AG10803 (cell line): ENCODE measurements at regions not wholly inside any gene's neighbourhood (a gene's known extent, or its start where the extent isn't known, plus 50 kb on each side); places are given as distances from the start of the nearest gene placed in this dataset.

ENCODE experiments used
- DNase-seq: peaks from one replicate; pipeline ENCODE4 v3.0.0; 2010; ENCODE audit warnings: low read depth
- H3K4me3 ChIP-seq: 2 replicates; pipeline ENCODE4 v1.5.1; 2011; ENCODE audit warnings: mild to moderate bottlenecking, low read length, control low read depth
- CTCF ChIP-seq: conservative IDR thresholded peaks from 2 replicates; pipeline ENCODE4 v1.5.1; 2011; ENCODE audit warnings: mild to moderate bottlenecking, low read length, control low read depth, inconsistent platforms

DNA sequence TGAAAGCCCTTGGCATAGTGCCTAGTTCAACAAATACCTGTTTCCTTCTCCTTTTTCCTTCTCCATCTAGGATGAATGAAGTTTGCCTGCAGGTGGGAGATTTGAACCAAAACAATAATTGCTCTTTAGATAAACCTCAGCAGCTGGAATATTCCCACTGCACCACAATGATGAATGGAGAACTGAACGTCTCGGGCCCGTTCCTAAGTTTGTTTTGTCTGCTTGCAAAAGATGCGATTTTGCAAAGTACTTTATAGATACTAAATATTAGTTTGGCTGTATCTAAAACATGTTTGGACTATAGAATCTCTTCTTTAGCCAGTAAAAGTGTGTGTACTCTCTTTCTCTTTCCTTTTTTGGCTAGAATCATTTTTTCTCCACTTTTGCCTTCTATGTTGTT lies 75.8 kb upstream of the BMPER start:
- no peak for DNase-seq
- no peak for TF ChIP-seq CTCF
- H3K4me3 ChIP-seq: no peak overlapping the region

DNA sequence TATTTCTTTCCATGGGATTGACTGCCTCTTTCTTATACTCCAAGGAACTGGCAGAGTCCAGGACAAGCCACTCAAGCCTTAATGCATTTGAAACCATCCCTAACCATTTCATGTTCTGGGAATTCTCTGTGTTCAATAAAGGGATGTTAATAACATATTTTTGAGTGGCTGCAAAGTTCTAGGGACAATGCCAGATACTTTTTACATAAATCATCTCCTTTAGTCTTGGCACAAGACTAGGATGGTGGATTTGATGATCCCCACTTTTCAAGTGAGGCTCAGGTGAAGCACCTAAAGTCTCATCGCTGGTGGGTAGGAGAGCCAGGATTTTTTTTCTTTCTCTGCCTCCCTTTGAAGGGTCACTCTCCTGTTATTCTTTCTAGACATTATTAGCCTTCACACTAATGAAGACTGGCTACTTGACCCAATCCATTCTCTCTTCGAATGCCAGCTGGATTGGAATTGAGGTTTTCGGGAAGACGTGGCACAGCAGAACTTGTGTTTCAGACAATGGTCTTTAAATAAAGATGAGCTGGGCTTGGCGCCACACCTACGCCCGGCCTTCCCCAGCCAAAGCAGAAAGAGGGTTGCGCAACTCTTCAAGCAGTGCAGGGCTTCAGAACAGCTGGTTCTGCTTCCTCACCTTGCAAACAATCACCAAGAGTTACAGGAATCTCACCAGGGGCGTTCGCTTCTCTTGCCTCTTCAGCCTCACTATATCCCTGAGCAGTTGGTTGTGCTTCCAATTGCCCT lies 73.8 kb upstream of the BMPER start:
- TF ChIP-seq CTCF: no peak
- peak; percentile 72 for DNase-seq
- H3K4me3 ChIP-seq: no peak overlapping the region

DNA sequence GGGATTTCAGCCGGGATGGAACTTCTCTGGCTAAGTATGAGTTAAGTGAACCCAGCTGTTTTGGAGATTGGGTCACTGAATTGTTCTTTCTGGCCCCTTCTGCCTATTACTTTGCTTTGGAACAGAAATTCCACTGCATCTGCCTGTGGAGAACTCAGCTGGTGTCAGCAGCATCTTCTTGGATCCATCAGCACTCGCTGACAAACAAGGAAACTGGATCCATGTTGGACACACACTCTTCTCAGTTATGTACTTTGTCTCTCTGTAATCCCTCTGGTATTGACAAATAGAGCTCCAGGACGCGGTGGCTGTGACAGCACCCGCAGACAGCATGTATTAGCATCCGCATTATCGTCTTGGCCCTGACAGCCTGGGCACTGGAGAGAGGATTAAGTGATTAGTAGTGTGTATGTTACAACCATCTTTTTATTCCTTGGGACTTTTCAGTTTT lies 73.0 kb upstream of the BMPER start:
- no peak for TF ChIP-seq CTCF
- H3K4me3 ChIP-seq: no peak overlapping the region
- peak; percentile 58 for DNase-seq

GRCh38 chr7:33836797-33837355 lies 68.5 kb upstream of the BMPER start:
- no peak overlapping the region for H3K4me3 ChIP-seq
- no peak for DNase-seq
- peak; percentile 26 for TF ChIP-seq CTCF

DNA sequence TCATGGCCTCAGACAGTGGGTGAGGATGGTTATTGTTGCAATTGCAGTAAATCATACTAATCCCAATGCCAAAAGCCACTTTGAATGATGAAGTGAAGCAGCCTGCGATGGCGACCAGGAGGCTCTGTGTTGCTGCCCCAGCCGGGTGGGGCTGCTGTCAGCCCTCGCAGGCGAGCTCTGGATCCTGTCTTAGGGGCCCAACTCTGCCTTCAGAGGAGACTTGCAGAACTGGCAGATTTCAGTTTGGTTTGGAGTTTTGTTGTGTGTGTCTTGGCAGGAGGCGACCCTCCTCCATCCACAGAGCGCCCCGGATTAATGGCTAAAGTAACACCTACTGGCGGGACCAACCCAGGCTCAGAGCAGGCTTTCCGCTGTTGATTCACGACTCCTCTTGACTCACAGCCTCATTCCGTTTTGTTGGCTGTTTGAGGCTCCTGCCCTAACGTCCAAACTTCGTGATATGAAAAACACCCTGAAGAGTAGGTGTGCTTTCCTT lies 67.9 kb upstream of the BMPER start:
- DNase-seq: no peak
- no peak for TF ChIP-seq CTCF
- no peak overlapping the region for H3K4me3 ChIP-seq

- no peak for DNase-seq
- no peak overlapping the region for H3K4me3 ChIP-seq
- no peak for TF ChIP-seq CTCF
These were observed 64.3 kb upstream of the BMPER start for GRCh38 chr7:33841031-33841430.

DNA sequence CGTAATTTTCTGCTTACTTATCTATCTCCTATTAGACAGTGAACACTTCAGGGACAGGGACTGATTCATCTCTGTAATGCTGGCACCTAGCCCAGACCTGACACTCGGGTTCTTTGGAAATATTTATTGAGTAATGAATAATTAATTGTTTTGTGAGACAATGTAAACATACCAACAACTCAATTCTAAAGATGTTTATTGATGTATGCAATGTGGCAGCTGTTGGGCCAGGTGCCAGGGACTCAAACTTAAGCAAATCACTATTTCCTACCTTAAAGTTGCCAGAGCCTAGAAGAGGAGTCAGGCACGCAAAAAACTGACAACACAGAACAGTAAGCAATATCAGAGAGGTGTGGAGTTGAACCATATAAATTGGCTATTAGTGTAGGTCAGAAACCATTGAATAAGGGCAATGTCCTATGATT lies 63.6 kb upstream of the BMPER start:
- peak; percentile 42 for DNase-seq

More for the DNA sequence above, 63.6 kb upstream of the BMPER start:
- no peak for TF ChIP-seq CTCF
- H3K4me3 ChIP-seq: no peak overlapping the region
